ENCODE measurements at regions not wholly inside any gene's neighbourhood (a gene's known extent, or its start where the extent isn't known, plus 50 kb on each side); places are given as distances from the start of the nearest gene placed in this dataset.
A peak's percentile ranks its signal among the peaks of the same experiment; 100 is the strongest.

DNA sequence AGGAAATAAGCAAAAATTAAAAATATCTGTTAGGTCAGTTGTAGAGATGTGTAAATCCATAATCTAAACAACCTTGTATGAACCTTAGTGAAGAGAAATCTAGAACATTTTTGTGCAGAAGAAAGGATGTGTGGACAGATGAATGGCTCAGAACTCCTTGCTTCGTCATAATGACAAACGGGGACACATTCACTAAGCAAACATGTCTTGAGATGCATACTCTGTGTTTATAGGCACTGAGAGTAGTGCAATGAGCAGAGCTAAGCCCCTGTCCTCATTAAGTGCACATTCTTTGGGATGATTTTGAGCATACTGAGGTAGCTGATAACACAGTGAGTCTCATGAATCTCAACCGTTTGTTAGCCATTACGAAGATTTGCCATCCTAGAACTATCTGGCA lies 360.6 kb upstream of the ANKRD30A start:
- BruUV-seq (replicated peaks), result no TSS peak
- H2BK120ac ChIP-seq (ENCODE audit: low read depth, low read length), result no peak overlapping the region
- peak overlapping the region; percentile 37; the same call in 1 of the 2 replicates for H3K14ac ChIP-seq (replicated peaks; ENCODE audit: low read depth, low read length)
- H3K4me2 ChIP-seq (ENCODE audit: low read depth, low read length), result no peak overlapping the region
- H2AFZ ChIP-seq (replicated peaks; ENCODE audit: low read length, poor library complexity), result no peak overlapping the region
- ChIA-PET CTCF (interaction anchor here (0.6 kb wide), 1 partner anchor 15 kb away, joined by 3 read pairs; no protein-coding TSS in a partner anchor), POLR2A (ENCODE audit: unreplicated experiment) (no interaction called here)
- H3K9me1 ChIP-seq (ENCODE audit: insufficient read depth, low read length), result 0 out of 2 replicates have a peak, but pooled peaks cover 2% of the 10 kb centered on the region
- no peaks in the 10 kb centered on the region for H4K20me1 ChIP-seq (ENCODE audit: insufficient read depth, low read length)
- no peaks in the 10 kb centered on the region for H3K4me1 ChIP-seq (ENCODE audit: control insufficient read depth, insufficient read depth, low read length)
- H2BK20ac ChIP-seq (ENCODE audit: low read depth, low read length), result 0 out of 2 replicates have a peak overlapping the region, but pooled peaks have one; percentile 11
- H3K9me3 ChIP-seq (ENCODE audit: control insufficient read depth, insufficient read depth, low read length), result no peaks in the 10 kb centered on the region
- H2AK5ac ChIP-seq (ENCODE audit: low read depth, low read length), result peak overlapping the region; percentile 56; the same call in 1 of the 2 replicates
- H4K8ac ChIP-seq (ENCODE audit: low read depth in 2 of 2, low read length in 2 of 2), result no peak overlapping the region; a peak in 1 of 4 replicates
- intact Hi-C loops (cut with micrococcal nuclease), result no loop called here
- 0 out of 2 replicates have a peak overlapping the region, but pooled peaks have one; percentile 2 for H3K4ac ChIP-seq (ENCODE audit: low read depth, low read length)
- TF ChIP-seq FOS (IDR thresholded peaks at IDR 0.05; ENCODE audit: low read depth, low read length), result no peak
- TF ChIP-seq POLR2A (IDR thresholded peaks at IDR 0.05; ENCODE audit: low read depth, low read length), result no peak
- no peak for TF ChIP-seq CTCF (conservative IDR thresholded peaks at IDR 0.05; ENCODE audit: low read depth, low read length)
- TF ChIP-seq SMC3 (IDR thresholded peaks at IDR 0.05; ENCODE audit: low read depth, low read length), result no peak
- TF ChIP-seq MAFK (IDR thresholded peaks at IDR 0.05; ENCODE audit: low read depth, low read length), result no peak
- no peak for TF ChIP-seq RAD21 (IDR thresholded peaks at IDR 0.05; ENCODE audit: low read length)
- no peak for TF ChIP-seq RCOR1 (IDR thresholded peaks at IDR 0.05; ENCODE audit: insufficient replicate concordance, low read length)
- no peak for TF ChIP-seq NFE2L2 (IDR thresholded peaks at IDR 0.05; ENCODE audit: low read depth, low read length)
- no peak for TF ChIP-seq MAZ (IDR thresholded peaks at IDR 0.05; ENCODE audit: borderline replicate concordance, low read depth, low read length)
- TF ChIP-seq CEBPB (IDR thresholded peaks at IDR 0.05; ENCODE audit: low read depth, low read length), result no peak
- H3K18ac ChIP-seq (ENCODE audit: low read depth, low read length), result peak overlapping the region; percentile 12; the same call in 1 of the 2 replicates
- no peak overlapping the region; the same call in 1 of the 2 replicates for H4K91ac ChIP-seq (ENCODE audit: insufficient read depth, low read depth, low read length)
- H3K36me3 ChIP-seq (ENCODE audit: control insufficient read depth, insufficient read depth, low read length), result no peaks in the 10 kb centered on the region
- H3K9ac ChIP-seq (ENCODE audit: low read depth, low read length), result no peak overlapping the region
- no peak for ATAC-seq (ENCODE audit: low read depth)
- dilution Hi-C loops (cut with HindIII; ENCODE audit: low sequenced_read_pairs, unreplicated experiment), result no loop called here
- H3K79me1 ChIP-seq (ENCODE audit: low read depth in 1 of 2, low read length in 2 of 2), result no peaks in the 10 kb centered on the region
- H3K56ac ChIP-seq (ENCODE audit: extremely low read depth, insufficient read depth, low read length), result no peak overlapping the region
- H3K27ac ChIP-seq (ENCODE audit: insufficient read depth, low read length), result no peak overlapping the region
- WGBS, 2 experiments (ENCODE audit: extremely low coverage in 2 of 2, insufficient read length in 1 of 2), result no CpG with 5 or more reads among the region's 4 CpGs
- H2BK15ac ChIP-seq (ENCODE audit: low read depth, low read length), result peak overlapping the region; percentile 83; the same call in 1 of the 3 replicates
- no peak overlapping the region for H3K23ac ChIP-seq (ENCODE audit: low read depth, low read length)
- no peak overlapping the region for H3K4me3 ChIP-seq (ENCODE audit: insufficient read depth, low read depth, low read length)
- in situ Hi-C loops (cut with MboI; ENCODE audit: low sequenced_read_pairs), result no loop called here
- H2AK9ac ChIP-seq (replicated peaks; ENCODE audit: low read depth, low read length, poor library complexity), result no peak overlapping the region
- no peak for DNase-seq
- H4K5ac ChIP-seq (ENCODE audit: low read depth, low read length), result no peak overlapping the region; the same call in 1 of the 2 replicates
- H2BK5ac ChIP-seq (ENCODE audit: low read depth, low read length, poor library complexity, severe bottlenecking), result no peak overlapping the region
- H3K27me3 ChIP-seq (ENCODE audit: control insufficient read depth, insufficient read depth, low read length), result no peaks in the 10 kb centered on the region

Measured in IMR-90 (cell line).